ENCODE measurements at regions not wholly inside any gene's neighbourhood (a gene's known extent, or its start where the extent isn't known, plus 50 kb on each side); places are given as distances from the start of the nearest gene placed in this dataset.

- no peak for TF ChIP-seq EP300 (IDR thresholded peaks at IDR 0.05; ENCODE audit: borderline replicate concordance)
- TF ChIP-seq REST (IDR thresholded peaks at IDR 0.05; ENCODE audit: low read depth): no peak
- no peak for TF ChIP-seq RAD21 (IDR thresholded peaks at IDR 0.05; ENCODE audit: low read depth)
- no peak for TF ChIP-seq NFIC (IDR thresholded peaks at IDR 0.05)
- no peak for TF ChIP-seq TAF1 (IDR thresholded peaks at IDR 0.05; ENCODE audit: low read depth)
- no peak for TF ChIP-seq TCF12 (IDR thresholded peaks at IDR 0.05; ENCODE audit: low read depth)
- no peak for TF ChIP-seq EGR1 (IDR thresholded peaks at IDR 0.05)
- no peak for TF ChIP-seq CEBPB (IDR thresholded peaks at IDR 0.05)
- no peak for TF ChIP-seq FOXM1 (IDR thresholded peaks at IDR 0.05; ENCODE audit: borderline replicate concordance, low read depth)
Measured at GRCh38 chr7:52211930-52212329, 823.5 kb upstream of the POM121L12 start.

- TF ChIP-seq RAD21 (IDR thresholded peaks at IDR 0.05; ENCODE audit: low read depth) (no peak), YY1 (IDR thresholded peaks at IDR 0.05; ENCODE audit: low read depth) (no peak), TCF12 (IDR thresholded peaks at IDR 0.05; ENCODE audit: low read depth) (no peak), TAF1 (IDR thresholded peaks at IDR 0.05; ENCODE audit: low read depth) (no peak)
Measured at GRCh38 chr7:52209614-52210013, 825.8 kb upstream of the POM121L12 start.

GRCh38 chr7:52197221-52197620 lies 838.2 kb upstream of the POM121L12 start:
- TF ChIP-seq MAX (IDR thresholded peaks at IDR 0.05) (no peak), YY1 (IDR thresholded peaks at IDR 0.05; ENCODE audit: low read depth) (no peak)

GRCh38 chr7:52195664-52196063 lies 839.8 kb upstream of the POM121L12 start:
- no peak for TF ChIP-seq ZBTB7A (IDR thresholded peaks at IDR 0.05; ENCODE audit: low read depth)
- no peak for TF ChIP-seq EP300 (IDR thresholded peaks at IDR 0.05; ENCODE audit: borderline replicate concordance)
- TF ChIP-seq EGR1 (IDR thresholded peaks at IDR 0.05): no peak
- TF ChIP-seq MAX (IDR thresholded peaks at IDR 0.05): no peak
- no peak for TF ChIP-seq TAF1 (IDR thresholded peaks at IDR 0.05; ENCODE audit: low read depth)
- no peak for TF ChIP-seq CREB1 (IDR thresholded peaks at IDR 0.05; ENCODE audit: low read depth)
- no peak for TF ChIP-seq REST (IDR thresholded peaks at IDR 0.05; ENCODE audit: low read depth)
- no peak for TF ChIP-seq CEBPB (IDR thresholded peaks at IDR 0.05)
- no peak for TF ChIP-seq RAD21 (IDR thresholded peaks at IDR 0.05; ENCODE audit: low read depth)
- no peak for TF ChIP-seq YY1 (IDR thresholded peaks at IDR 0.05; ENCODE audit: low read depth)
- TF ChIP-seq NFIC (IDR thresholded peaks at IDR 0.05): no peak
- no peak for TF ChIP-seq TCF12 (IDR thresholded peaks at IDR 0.05; ENCODE audit: low read depth)
- no peak for TF ChIP-seq USF1 (IDR thresholded peaks at IDR 0.05)
- no peak for TF ChIP-seq TEAD4 (IDR thresholded peaks at IDR 0.05)
- TF ChIP-seq FOXM1 (IDR thresholded peaks at IDR 0.05; ENCODE audit: borderline replicate concordance, low read depth): no peak

- TF ChIP-seq TAF1 (IDR thresholded peaks at IDR 0.05; ENCODE audit: low read depth) (no peak), FOXM1 (IDR thresholded peaks at IDR 0.05; ENCODE audit: borderline replicate concordance, low read depth) (no peak), YY1 (IDR thresholded peaks at IDR 0.05; ENCODE audit: low read depth) (no peak), TEAD4 (IDR thresholded peaks at IDR 0.05) (no peak), NFIC (IDR thresholded peaks at IDR 0.05) (no peak), MAX (IDR thresholded peaks at IDR 0.05) (no peak), USF1 (IDR thresholded peaks at IDR 0.05) (no peak), CEBPB (IDR thresholded peaks at IDR 0.05) (no peak), RAD21 (IDR thresholded peaks at IDR 0.05; ENCODE audit: low read depth) (no peak), REST (IDR thresholded peaks at IDR 0.05; ENCODE audit: low read depth) (no peak), EP300 (IDR thresholded peaks at IDR 0.05; ENCODE audit: borderline replicate concordance) (no peak), TCF12 (IDR thresholded peaks at IDR 0.05; ENCODE audit: low read depth) (no peak), EGR1 (IDR thresholded peaks at IDR 0.05) (no peak), ZBTB7A (IDR thresholded peaks at IDR 0.05; ENCODE audit: low read depth) (no peak), CREB1 (IDR thresholded peaks at IDR 0.05; ENCODE audit: low read depth) (no peak)
Measured at GRCh38 chr7:52189153-52189778, 846.2 kb upstream of the POM121L12 start.

Measured in Ishikawa (cell line).